ENCODE measurements at regions not wholly inside any gene's neighbourhood (a gene's known extent, or its start where the extent isn't known, plus 50 kb on each side); places are given as distances from the start of the nearest gene placed in this dataset.

DNA sequence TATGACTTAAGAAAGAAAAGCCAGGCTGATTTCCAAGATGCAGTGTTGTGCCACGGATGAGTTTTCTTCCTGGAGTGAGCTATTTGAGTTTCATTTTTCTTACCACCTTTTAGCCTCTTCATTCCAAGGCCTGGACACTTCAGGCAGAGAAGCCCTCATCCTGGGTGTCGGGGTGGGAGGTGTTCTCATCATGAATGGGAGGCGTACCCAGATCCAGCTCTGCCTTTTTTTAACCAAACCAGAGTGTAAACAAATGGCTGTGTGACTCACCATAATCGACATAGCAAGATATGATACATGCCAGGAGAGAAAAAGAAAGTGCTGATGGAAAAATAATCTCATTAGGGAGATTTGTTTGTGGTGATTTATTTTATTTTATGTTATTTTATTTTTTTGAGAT is 79.9 kb downstream of the ARF6 start:
- TF ChIP-seq, protein P1, sequence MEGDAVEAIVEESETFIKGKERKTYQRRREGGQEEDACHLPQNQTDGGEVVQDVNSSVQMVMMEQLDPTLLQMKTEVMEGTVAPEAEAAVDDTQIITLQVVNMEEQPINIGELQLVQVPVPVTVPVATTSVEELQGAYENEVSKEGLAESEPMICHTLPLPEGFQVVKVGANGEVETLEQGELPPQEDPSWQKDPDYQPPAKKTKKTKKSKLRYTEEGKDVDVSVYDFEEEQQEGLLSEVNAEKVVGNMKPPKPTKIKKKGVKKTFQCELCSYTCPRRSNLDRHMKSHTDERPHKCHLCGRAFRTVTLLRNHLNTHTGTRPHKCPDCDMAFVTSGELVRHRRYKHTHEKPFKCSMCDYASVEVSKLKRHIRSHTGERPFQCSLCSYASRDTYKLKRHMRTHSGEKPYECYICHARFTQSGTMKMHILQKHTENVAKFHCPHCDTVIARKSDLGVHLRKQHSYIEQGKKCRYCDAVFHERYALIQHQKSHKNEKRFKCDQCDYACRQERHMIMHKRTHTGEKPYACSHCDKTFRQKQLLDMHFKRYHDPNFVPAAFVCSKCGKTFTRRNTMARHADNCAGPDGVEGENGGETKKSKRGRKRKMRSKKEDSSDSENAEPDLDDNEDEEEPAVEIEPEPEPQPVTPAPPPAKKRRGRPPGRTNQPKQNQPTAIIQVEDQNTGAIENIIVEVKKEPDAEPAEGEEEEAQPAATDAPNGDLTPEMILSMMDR (IDR thresholded peaks at IDR 0.05): no peak
- TF ChIP-seq POLR2A (IDR thresholded peaks at IDR 0.05): no peak

All from body of pancreas (tissue), 4 donors.